Calu3 (cell line): ENCODE measurements at regions not wholly inside any gene's neighbourhood (a gene's known extent, or its start where the extent isn't known, plus 50 kb on each side); places are given as distances from the start of the nearest gene placed in this dataset.

Experiments used
- BruUV-seq: library from RNA; stranded (reverse); fragments of 400-500 nt; replicated peaks from 2 replicates; lab custom pipeline; 2021; lab: Mats Ljungman, UMichigan
- CTCF ChIA-PET: fragments of 300-600 bp; sonication (Branson Sonifier 250); formaldehyde crosslinking; loops from one replicate; lab custom pipeline; 2022; ENCODE audit warnings: antibody characterized with exemption; lab: Charles Lee
- DNase-seq: peaks from one replicate; pipeline ENCODE4 v3.0.0; 2022
- H3K27ac Mint-ChIP-seq: one replicate; pipeline ENCODE4 v1.8.0; 2022; ENCODE audit warnings: mixed read lengths; ENCODE audit not compliant: unreplicated experiment
- H3K27me3 Mint-ChIP-seq: one replicate; pipeline ENCODE4 v1.8.0; 2022; ENCODE audit warnings: mixed read lengths; ENCODE audit not compliant: unreplicated experiment
- H3K36me3 Mint-ChIP-seq: one replicate; pipeline ENCODE4 v1.8.0; 2022; ENCODE audit warnings: mild to moderate bottlenecking, moderate library complexity, mixed read lengths; ENCODE audit not compliant: insufficient read depth, unreplicated experiment
- H3K4me1 Mint-ChIP-seq: one replicate; pipeline ENCODE4 v1.8.0; 2022; ENCODE audit warnings: mild to moderate bottlenecking, low read depth, mixed read lengths; ENCODE audit not compliant: unreplicated experiment
- H3K4me3 Mint-ChIP-seq: one replicate; pipeline ENCODE4 v1.8.0; 2022; ENCODE audit warnings: mild to moderate bottlenecking, low read depth, moderate library complexity, mixed read lengths; ENCODE audit not compliant: unreplicated experiment
- H3K9me3 Mint-ChIP-seq: one replicate; pipeline ENCODE4 v1.8.0; 2022; ENCODE audit warnings: low read depth, mixed read lengths; ENCODE audit not compliant: unreplicated experiment
- intact Hi-C: fragments of 100-400 bp; cut with micrococcal nuclease; formaldehyde crosslinking; loops from one replicate; pipeline ENCODE4 v1.10.0; 2022; ENCODE audit not compliant: unreplicated experiment
- TF ChIP-seq, protein P1 (sequence below): fragments of 200-600 bp; IDR thresholded peaks from one replicate; pipeline ENCODE4 v1.8.0; 2022; ENCODE audit warnings: antibody characterized with exemption; ENCODE audit not compliant: unreplicated experiment

DNA sequence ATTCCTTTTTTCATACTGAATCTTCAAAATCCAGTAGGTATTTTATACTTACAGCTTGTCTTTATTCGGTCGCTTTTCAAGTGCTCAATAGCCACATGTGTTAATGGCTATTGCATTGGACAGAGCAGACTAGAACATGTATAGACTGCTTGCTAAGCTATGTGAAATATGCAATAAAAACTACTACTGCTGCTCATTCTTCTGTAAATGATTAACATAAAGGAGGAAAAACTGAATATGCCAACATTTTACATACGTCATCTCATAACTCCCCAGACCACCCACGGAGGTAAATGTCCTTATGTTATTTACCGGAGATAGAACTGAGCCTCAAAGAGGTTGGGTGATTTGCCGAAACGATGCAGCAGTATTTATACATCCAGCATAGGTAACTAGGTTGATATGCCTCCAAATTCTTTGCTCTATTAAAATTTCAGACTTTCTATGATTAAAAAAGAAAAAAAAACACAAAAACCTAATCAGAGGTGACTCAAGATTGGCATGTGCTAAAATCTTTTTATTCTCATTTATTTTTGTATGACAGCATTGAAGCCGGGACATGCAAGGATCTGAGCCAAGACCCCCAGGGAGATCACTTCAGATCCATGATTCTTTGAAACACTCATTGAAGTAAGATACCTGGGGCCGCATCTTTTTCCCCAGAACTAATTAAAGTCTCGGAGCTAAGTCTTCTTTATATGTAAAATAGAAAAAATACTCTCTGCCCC, 78.5 kb upstream of the OR5AK2 start:
- peaks cover 37% of the 10 kb centered on the region for H3K4me1 Mint-ChIP-seq
- H3K36me3 Mint-ChIP-seq: peaks cover 18% of the 10 kb centered on the region
- TSS peak; percentile 87 for BruUV-seq
- intact Hi-C loops: loop anchor here (1.0 to 2.0 kb wide), 3 partner anchors 23 to 69 kb away; no protein-coding TSS in a partner anchor
- H3K9me3 Mint-ChIP-seq: no peaks in the 10 kb centered on the region
- peak; percentile 64 for DNase-seq
- H3K27me3 Mint-ChIP-seq: no peaks in the 10 kb centered on the region
- TF ChIP-seq, protein P1, sequence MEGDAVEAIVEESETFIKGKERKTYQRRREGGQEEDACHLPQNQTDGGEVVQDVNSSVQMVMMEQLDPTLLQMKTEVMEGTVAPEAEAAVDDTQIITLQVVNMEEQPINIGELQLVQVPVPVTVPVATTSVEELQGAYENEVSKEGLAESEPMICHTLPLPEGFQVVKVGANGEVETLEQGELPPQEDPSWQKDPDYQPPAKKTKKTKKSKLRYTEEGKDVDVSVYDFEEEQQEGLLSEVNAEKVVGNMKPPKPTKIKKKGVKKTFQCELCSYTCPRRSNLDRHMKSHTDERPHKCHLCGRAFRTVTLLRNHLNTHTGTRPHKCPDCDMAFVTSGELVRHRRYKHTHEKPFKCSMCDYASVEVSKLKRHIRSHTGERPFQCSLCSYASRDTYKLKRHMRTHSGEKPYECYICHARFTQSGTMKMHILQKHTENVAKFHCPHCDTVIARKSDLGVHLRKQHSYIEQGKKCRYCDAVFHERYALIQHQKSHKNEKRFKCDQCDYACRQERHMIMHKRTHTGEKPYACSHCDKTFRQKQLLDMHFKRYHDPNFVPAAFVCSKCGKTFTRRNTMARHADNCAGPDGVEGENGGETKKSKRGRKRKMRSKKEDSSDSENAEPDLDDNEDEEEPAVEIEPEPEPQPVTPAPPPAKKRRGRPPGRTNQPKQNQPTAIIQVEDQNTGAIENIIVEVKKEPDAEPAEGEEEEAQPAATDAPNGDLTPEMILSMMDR: no peak
- peak overlapping the region; percentile 97 for H3K27ac Mint-ChIP-seq
- CTCF ChIA-PET: interaction anchor here (1.1 to 2.6 kb wide), 5 partner anchors 25 to 339 kb away, joined by 3 to 16 read pairs (median 7); no protein-coding TSS in a partner anchor
- H3K4me3 Mint-ChIP-seq: peak overlapping the region; percentile 57

DNA sequence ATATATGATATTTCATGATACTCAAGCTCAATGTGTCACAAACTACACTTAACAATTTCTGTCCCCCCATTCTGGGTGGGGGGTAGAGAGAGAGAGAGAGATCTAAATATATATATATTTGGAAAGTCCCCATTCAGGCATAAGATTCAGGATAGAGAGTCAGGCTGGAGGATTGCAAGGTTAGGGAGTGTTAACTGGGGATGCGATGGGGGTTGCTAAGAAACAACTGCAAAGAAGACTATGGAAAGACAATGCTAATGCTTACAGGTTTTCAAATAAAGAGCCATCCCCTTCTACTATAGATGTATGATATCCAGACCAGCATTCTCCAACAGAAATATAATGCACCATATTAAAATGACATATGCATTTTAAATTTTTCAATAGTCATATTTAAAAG, 79.2 kb upstream of the OR5AK2 start:
- peaks cover 18% of the 10 kb centered on the region for H3K36me3 Mint-ChIP-seq

DNA sequence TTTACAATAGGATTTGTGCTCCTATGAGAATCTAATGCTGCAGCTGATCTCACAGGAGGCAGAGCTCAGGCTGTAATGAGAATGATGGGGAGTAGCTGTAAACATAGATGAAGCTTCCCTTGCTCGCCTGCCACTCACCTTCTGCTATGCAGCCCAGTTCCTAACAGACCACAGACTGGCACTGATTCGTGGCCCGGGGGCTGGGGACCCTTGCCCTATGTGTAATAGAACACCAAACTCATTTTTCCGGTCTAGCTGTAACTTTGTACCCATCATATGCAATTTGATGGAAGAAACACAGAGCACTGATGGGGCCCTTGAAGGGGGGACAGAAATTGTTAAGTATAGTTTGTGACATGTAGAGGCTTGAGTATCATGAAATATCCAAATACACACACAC, 79.6 kb upstream of the OR5AK2 start:
- intact Hi-C loops: no loop called here
- Mint-ChIP-seq H3K4me1 (peaks cover 37% of the 10 kb centered on the region), H3K27ac (peak overlapping the region; percentile 97), H3K27me3 (no peaks in the 10 kb centered on the region), H3K36me3 (peaks cover 18% of the 10 kb centered on the region), H3K4me3 (no peak overlapping the region), H3K9me3 (no peaks in the 10 kb centered on the region)
- DNase-seq: no peak
- CTCF ChIA-PET: no interaction called here
- no TSS peak for BruUV-seq
- TF ChIP-seq, protein P1: no peak

More for the DNA sequence above, 79.2 kb upstream of the OR5AK2 start:
- H3K27ac Mint-ChIP-seq: peak overlapping the region; percentile 97
- DNase-seq: no peak
- intact Hi-C loops: no loop called here
- no peak overlapping the region for H3K4me3 Mint-ChIP-seq
- no peaks in the 10 kb centered on the region for H3K27me3 Mint-ChIP-seq
- CTCF ChIA-PET: interaction anchor here (1.1 to 2.6 kb wide), 4 partner anchors 52 to 340 kb away, joined by 3 to 16 read pairs (median 10); no protein-coding TSS in a partner anchor
- TF ChIP-seq, protein P1: no peak
- H3K4me1 Mint-ChIP-seq: peaks cover 37% of the 10 kb centered on the region
- no peaks in the 10 kb centered on the region for H3K9me3 Mint-ChIP-seq
- TSS peak; percentile 92 for BruUV-seq

DNA sequence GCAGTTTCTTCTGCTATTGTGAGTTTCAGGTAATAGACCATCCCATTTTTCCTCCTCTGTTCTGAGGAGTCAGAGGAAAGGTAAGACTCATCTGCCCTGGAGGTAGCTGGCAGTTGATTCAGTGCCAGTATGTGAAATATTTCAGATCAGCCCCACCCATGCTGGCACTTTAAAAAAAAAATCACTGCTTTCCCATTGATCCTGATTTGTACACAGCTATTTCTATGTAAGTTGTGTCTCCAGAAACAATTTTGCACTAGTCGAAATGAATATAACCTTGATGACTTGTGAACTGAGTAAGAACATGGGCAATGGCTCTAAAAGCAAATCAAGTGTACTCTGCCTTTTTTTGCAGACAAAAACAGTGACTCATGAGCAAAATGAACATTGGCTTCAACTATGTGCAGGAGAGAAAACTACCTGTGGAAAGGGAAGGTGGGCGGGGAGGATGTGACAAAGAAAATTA, 82.0 kb upstream of the OR5AK2 start:
- peak overlapping the region; percentile 93 for H3K27ac Mint-ChIP-seq
- no peaks in the 10 kb centered on the region for H3K9me3 Mint-ChIP-seq
- peak; percentile 36 for DNase-seq
- intact Hi-C loops: no loop called here
- no TSS peak for BruUV-seq
- H3K4me1 Mint-ChIP-seq: peaks cover 37% of the 10 kb centered on the region
- peaks cover 18% of the 10 kb centered on the region for H3K36me3 Mint-ChIP-seq
- TF ChIP-seq, protein P1: no peak
- CTCF ChIA-PET: interaction anchor here (0.6 kb wide), 2 partner anchors 51 to 513 kb away, joined by 3 read pairs; no protein-coding TSS in a partner anchor
- H3K27me3 Mint-ChIP-seq: no peaks in the 10 kb centered on the region
- peak overlapping the region; percentile 49 for H3K4me3 Mint-ChIP-seq
